HG02571 (cell line): ENCODE measurements at regions not wholly inside any gene's neighbourhood (a gene's known extent, or its start where the extent isn't known, plus 50 kb on each side); places are given as distances from the start of the nearest gene placed in this dataset.

Experiments
- ATAC-seq: cut with Tn5 transposase; IDR thresholded peaks from one replicate; pipeline ENCODE4 v1.9.1; 2021; ENCODE audit warnings: mild to moderate bottlenecking, moderate library complexity; ENCODE audit not compliant: unreplicated experiment

- no peak for ATAC-seq
Observed at GRCh38 chr1:90561103-90561783, 155.9 kb downstream of the BARHL2 start.

GRCh38 chr1:90558754-90559378, 158.2 kb downstream of the BARHL2 start:
- no peak for ATAC-seq

- ATAC-seq = no peak
Observed at GRCh38 chr1:90558126-90558525, 159.0 kb downstream of the BARHL2 start.

DNA sequence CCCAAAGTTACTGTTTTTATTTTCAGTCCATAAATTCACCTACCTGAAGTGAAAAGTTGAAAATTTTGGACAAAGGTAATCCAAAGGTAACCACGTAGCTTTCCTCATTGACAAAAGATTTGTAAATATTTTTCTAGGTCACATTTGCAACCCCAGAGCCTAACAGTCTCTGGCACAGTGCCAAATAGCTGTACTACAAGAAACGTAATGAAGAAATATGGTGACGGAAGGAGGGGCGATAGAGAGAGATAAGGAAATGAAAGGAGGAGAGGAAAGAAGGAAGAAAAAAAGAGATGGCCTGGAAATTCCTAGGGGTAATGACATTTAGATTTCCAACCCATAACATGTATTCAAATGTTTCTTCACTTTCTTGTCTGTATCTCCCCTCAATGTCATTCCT, 159.4 kb downstream of the BARHL2 start:
- no peak for ATAC-seq

- ATAC-seq = no peak
Observed at GRCh38 chr1:90550626-90551406, 166.3 kb downstream of the BARHL2 start.

DNA sequence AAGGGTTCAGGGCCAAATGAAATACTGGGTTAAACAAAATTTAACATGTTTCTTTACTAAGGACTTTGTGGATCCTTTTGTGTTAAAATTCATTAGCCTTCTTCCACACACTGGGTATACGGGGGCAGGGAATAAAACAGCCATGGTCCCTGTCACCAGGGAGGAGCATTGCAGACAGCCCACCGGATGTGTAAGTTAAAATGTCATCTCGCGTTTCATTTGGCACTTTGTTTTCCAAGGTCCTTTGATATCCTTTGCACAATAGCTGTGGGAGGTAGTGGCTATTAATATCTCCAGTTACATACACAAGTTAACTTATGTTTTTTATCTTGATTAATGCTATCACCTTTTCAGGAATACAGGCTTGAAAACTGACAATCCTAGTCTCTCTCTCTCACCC, 172.7 kb downstream of the BARHL2 start:
- ATAC-seq = no peak

DNA sequence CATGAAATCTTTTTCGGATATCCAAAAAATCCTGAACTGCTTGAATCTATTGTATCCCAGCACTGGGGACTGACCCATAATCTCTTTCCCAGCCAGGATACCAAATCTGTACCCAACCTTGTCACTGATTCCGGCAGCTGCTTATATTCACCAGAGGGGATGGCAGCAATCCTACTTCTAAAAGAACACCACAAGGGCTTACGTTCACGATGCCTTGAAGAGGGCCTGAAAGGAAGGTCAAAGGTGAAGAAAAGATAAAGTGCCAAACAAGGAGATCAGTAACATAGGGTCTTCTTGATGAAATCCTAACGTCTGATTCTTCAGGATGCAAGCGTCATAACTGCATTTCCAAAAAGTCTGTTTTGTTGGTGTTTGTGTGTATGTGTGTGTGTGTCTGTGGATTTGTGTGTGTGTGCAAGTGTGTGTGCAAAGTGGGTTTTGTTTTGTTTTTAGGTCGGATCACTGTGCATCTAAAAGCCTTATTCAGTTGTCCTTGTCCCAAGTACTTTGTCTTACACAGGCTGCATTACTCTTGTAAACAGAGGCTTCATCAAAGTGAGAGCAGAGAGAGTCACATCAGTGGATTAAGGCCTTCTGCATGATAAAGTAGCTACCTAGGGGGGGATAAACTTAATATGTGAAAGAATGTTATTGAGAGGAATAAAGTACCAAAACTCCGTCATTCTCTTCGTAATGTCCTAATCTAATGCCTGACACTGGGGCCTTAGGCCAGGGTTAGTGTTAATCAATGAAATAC, 179.3 kb downstream of the BARHL2 start:
- no peak for ATAC-seq

DNA sequence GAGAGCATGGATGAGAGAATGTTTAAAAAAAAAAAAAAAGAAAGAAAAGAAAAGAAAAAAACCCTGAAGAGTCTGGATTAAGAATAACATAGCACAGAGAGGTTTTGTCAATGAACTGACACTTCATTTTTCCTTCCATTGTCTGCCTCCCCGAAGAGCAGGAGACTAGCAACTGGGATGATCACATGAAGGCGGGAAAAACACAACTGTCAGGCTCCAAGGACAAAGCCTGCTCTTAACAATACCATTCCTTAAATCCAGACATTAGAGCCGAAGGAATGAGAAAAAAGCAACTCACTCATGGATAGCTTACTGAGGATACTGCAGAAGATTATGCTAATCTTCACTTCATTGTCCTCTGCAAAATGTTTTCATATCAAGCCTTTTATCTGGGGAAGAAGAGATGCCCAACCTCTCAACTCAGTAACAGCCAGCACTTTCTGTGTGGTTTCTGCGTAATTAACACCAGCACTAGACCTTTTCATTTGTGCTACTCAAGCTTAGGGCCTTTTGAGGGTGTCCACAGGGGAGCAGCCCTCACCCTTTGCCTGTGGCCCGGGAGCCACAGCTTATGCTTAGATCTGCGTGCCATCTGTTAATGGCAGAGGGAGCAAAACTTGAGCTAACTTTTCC, 182.3 kb downstream of the BARHL2 start:
- no peak for ATAC-seq

DNA sequence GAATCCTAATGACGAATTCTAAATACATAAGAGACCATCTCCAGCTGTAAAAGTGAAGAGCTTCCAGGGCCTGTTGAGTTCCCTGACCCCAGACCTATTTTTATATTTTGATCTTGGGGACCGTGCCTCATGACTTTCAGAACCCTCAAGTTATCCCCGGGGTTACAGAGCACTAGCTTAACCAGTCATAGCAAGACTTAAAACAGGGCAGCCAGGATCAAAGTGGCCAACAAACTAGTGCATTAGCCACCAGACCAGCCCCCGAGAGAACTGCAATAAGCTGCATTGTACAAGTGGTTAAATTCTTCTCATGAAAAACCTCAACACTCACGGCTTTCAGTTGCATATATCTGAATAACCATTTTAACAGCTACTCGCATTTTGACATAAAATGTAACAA, 183.0 kb downstream of the BARHL2 start:
- no peak for ATAC-seq

- no peak for ATAC-seq
Observed at GRCh38 chr1:90526954-90527353, 190.1 kb downstream of the BARHL2 start.

GRCh38 chr1:90522432-90522831, 194.7 kb downstream of the BARHL2 start:
- ATAC-seq = no peak

- no peak for ATAC-seq
Observed at GRCh38 chr1:90513956-90514355, 203.1 kb downstream of the BARHL2 start.

GRCh38 chr1:90512441-90512840, 204.7 kb downstream of the BARHL2 start:
- ATAC-seq = no peak

DNA sequence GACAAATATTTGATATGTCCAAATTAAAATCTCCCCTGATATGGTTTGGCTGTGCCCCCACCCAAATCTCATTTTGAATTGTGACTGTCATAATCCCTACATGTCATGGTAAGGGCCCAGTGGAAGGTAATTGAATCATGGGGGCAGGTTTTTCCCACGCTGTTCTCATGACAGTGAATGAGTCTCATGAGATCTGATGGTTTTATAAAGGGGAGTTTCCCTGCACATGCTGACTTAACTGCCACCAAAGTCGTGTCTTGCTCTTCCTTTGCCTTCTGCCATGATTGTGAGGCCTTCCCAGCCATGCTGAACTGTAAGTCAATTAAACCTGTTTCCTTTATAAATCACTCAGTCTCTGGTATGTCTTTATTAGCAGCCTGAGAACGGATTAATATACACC, 207.0 kb downstream of the BARHL2 start:
- no peak for ATAC-seq

DNA sequence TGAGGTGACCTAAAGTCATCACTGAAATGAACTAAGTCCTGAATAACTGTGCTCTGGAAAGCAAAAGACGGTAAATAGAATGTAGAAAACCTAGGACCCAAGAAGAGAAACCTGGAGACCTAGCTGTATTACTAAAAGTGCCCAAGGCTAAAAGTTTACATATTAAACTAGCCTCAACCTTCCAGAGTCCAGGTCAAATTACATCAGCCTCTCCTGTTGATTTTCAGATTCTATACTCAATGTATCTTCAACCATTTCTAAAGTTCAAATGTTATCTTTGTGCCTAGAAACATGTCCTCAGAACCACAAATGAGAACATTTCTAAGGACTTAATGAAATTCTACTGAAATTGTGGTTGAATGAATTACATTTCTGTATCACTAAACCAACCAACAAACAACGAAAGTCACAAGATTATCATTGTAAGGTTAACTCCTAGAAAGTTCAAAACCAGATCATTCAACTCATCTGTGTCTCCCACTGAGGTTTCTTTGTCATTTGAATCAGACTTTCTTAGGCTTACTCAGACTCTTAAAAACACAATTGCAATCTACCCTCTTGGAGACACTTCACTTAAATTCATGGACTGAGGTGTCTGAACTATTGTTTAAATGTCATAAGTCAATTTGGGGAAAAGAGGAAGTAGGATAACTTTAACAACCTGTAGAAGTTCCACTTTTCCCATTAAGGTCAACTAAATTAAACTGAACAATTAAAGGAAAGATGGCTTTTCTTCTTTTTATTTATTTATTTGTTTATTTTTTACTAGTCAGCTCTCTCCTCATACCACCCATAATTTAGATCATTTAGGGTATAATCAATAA, 207.7 kb downstream of the BARHL2 start:
- no peak for ATAC-seq

DNA sequence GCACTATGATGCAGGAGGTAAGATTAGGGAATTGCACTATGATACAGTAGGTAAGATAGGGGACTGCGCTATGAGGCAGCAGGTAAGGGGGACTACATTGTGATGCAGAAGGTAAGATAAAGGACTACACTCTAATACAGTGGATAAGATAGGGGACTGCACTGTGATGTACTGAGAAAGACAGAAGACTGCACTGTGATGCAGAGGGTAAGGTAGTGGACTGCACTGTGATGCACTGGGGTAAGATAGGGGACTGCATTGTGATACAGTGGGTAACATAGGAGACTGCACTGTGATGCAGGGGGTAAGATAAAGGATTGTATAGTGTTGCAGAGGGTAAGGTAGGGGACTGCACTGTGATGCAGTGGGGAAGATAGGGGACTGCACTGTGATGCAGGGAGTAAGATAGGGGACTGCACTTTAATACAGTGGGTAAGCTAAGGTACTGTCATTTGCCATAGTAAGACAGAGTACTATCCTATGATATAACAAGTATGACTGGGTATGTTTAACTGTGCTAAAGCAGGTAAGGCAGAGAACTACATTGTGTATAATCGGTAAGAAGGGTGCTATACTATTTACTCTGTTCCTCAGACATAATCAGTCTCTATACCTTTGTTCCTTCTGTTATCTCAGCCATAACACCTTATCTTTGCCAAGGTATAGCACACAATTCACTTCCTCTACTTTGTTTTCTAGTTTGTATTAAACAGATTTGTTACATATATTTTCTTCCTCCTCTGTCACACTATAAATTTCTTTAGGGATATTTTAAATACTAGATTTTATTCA, 208.5 kb downstream of the BARHL2 start:
- no peak for ATAC-seq

DNA sequence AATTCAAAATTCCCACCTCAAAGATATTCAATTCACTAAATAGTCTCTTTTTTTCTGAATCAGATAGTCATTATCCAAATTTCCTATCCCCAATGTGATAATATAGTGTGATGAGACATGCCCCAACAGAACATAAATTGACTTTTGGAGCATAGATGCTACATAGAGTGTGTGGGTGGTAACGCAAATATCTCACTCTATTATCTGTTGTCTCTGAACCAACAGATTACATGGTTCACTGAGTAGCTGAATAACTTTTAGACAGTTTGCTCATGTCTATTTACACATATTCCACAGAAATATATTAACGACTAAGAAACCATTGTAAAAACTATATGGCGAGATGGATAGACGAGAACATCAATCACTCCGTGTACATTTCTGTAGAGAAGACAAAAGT, 209.9 kb downstream of the BARHL2 start:
- ATAC-seq = no peak

DNA sequence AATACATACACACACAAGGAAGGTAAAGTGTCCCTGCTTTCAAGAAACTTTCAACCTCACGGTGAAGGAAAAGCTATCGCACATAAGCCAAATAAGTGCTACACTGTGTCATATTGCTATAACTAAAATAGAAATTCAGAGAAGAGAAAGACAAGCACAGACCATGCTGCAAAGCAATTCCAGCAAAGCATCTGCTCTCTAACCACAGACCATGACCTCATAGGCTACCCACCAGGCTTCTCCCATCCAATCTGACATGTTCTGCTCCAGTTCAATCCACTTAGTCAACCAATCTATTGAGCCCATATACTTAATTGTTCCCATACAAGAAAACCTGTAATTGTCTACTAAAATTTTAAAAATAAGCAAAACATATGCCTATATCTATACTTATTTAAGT, 211.3 kb downstream of the BARHL2 start:
- ATAC-seq = no peak

DNA sequence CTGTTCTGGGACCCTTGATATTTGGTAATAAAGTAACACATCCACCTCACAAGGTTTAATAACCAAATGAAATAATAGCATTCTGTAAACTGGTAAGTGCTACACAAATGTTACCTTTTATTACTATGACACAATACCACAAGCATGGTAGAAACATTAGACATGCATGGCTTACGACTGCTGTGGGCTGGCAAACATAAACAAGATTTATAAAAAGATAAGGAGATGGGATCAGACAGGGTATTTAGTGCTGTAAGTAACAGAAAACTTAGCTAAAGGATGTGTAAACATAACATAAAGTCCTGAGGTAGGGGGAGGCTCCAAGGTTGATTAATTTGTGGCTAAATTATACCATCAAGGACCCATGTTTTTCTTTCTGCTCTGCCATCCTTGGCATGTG, 212.6 kb downstream of the BARHL2 start:
- no peak for ATAC-seq
